IMR-90 (cell line): ENCODE measurements at regions not wholly inside any gene's neighbourhood (a gene's known extent, or its start where the extent isn't known, plus 50 kb on each side); places are given as distances from the start of the nearest gene placed in this dataset.

Source experiments
- ATAC-seq: fragments of 200-7000 bp; cut with Tn5 transposase; 2 replicates; pipeline ENCODE4 v1.9.1; 2020; ENCODE audit warnings: low read depth, mild to moderate bottlenecking, moderate library complexity
- BruUV-seq: library from RNA; stranded (reverse); fragments of 400-500 nt; replicated peaks from 2 replicates; lab custom pipeline; 2021; lab: Mats Ljungman, UMichigan
- CTCF ChIA-PET: fragments of 300-600 bp; formaldehyde crosslinking; extraction: SDS; loops from one replicate; lab custom pipeline; 2021; ENCODE audit warnings: antibody characterized with exemption; lab: Yijun Ruan, JAX
- POLR2A ChIA-PET: fragments of 300-600 bp; sonication (Branson Sonifier 250); formaldehyde crosslinking; loops from one replicate; lab custom pipeline; 2022; ENCODE audit warnings: antibody characterized with exemption; ENCODE audit not compliant: unreplicated experiment; lab: Charles Lee
- DNase-seq: peaks from one replicate; pipeline ENCODE4 v3.0.0; 2013
- H2AFZ ChIP-seq: replicated peaks from 2 replicates; pipeline ENCODE3; 2013; ENCODE audit warnings: low read length, mild to moderate bottlenecking; ENCODE audit not compliant: poor library complexity
- H2AK5ac ChIP-seq: 2 replicates; pipeline ENCODE4 v1.6.1; 2013; ENCODE audit warnings: low read depth, low read length, inconsistent platforms
- H2AK9ac ChIP-seq: replicated peaks from 2 replicates; pipeline ENCODE3; 2013; ENCODE audit warnings: mild to moderate bottlenecking, low read depth, low read length, moderate library complexity; ENCODE audit not compliant: poor library complexity
- H2BK120ac ChIP-seq: 2 replicates; pipeline ENCODE4 v1.6.1; 2013; ENCODE audit warnings: low read depth, low read length, inconsistent platforms
- H2BK15ac ChIP-seq: 3 replicates; pipeline ENCODE4 v1.6.1; 2013; ENCODE audit warnings: low read depth, low read length, inconsistent platforms
- H2BK20ac ChIP-seq: 2 replicates; pipeline ENCODE4 v1.6.1; 2013; ENCODE audit warnings: low read depth, mild to moderate bottlenecking, inconsistent platforms, low read length, moderate library complexity
- H2BK5ac ChIP-seq: 2 replicates; pipeline ENCODE4 v1.6.1; 2013; ENCODE audit warnings: mild to moderate bottlenecking, low read depth, low read length, inconsistent platforms; ENCODE audit not compliant: poor library complexity, severe bottlenecking
- H3K14ac ChIP-seq: replicated peaks from 2 replicates; pipeline ENCODE4 v1.6.1; 2013; ENCODE audit warnings: low read depth, low read length, inconsistent platforms
- H3K18ac ChIP-seq: 2 replicates; pipeline ENCODE4 v1.6.1; 2013; ENCODE audit warnings: low read depth, low read length, control low read depth
- H3K23ac ChIP-seq: 2 replicates; pipeline ENCODE4 v1.6.1; 2013; ENCODE audit warnings: low read depth, low read length, inconsistent platforms
- H3K27ac ChIP-seq: 2 replicates; pipeline ENCODE4 v1.5.1; 2013; ENCODE audit warnings: mild to moderate bottlenecking, control low read depth, low read length; ENCODE audit not compliant: insufficient read depth
- H3K27me3 ChIP-seq: 2 replicates; pipeline ENCODE4 v1.6.1; 2013; ENCODE audit warnings: low read length; ENCODE audit not compliant: control insufficient read depth, insufficient read depth
- H3K36me3 ChIP-seq: 2 replicates; pipeline ENCODE4 v1.6.1; 2013; ENCODE audit warnings: low read length, mixed read lengths; ENCODE audit not compliant: control insufficient read depth, insufficient read depth
- H3K4ac ChIP-seq: 2 replicates; pipeline ENCODE4 v1.6.1; 2013; ENCODE audit warnings: low read depth, low read length, inconsistent platforms
- H3K4me1 ChIP-seq: 2 replicates; pipeline ENCODE4 v1.6.1; 2013; ENCODE audit warnings: low read length, mixed read lengths; ENCODE audit not compliant: control insufficient read depth, insufficient read depth
- H3K4me2 ChIP-seq: 2 replicates; pipeline ENCODE4 v1.6.1; 2013; ENCODE audit warnings: low read depth, mild to moderate bottlenecking, control low read depth, low read length, moderate library complexity
- H3K4me3 ChIP-seq: 2 replicates; pipeline ENCODE4 v1.5.1; 2013; ENCODE audit warnings: low read depth, mild to moderate bottlenecking, control low read depth, low read length, moderate library complexity; ENCODE audit not compliant: insufficient read depth
- H3K56ac ChIP-seq: 2 replicates; pipeline ENCODE4 v1.6.1; 2013; ENCODE audit warnings: low read length, inconsistent platforms; ENCODE audit not compliant: insufficient read depth; ENCODE audit errors: extremely low read depth
- H3K79me1 ChIP-seq, 2 experiments: 2 replicates each; pipeline ENCODE4 v1.6.1; 2013; ENCODE audit warnings: low read length in 2 of 2, inconsistent platforms in 1 of 2, low read depth in 1 of 2
- H3K9ac ChIP-seq: 2 replicates; pipeline ENCODE4 v1.6.1; 2013; ENCODE audit warnings: low read depth, low read length, control low read depth
- H3K9me1 ChIP-seq: 2 replicates; pipeline ENCODE4 v1.6.1; 2013; ENCODE audit warnings: low read length, inconsistent platforms; ENCODE audit not compliant: insufficient read depth
- H3K9me3 ChIP-seq: 2 replicates; pipeline ENCODE4 v1.6.1; 2013; ENCODE audit warnings: low read length; ENCODE audit not compliant: control insufficient read depth, insufficient read depth
- H4K20me1 ChIP-seq: 2 replicates; pipeline ENCODE4 v1.6.1; 2013; ENCODE audit warnings: low read length, inconsistent platforms; ENCODE audit not compliant: insufficient read depth
- H4K5ac ChIP-seq: 2 replicates; pipeline ENCODE4 v1.6.1; 2013; ENCODE audit warnings: mild to moderate bottlenecking, low read depth, low read length, control low read depth
- H4K8ac ChIP-seq, 2 experiments: 2 replicates each; pipeline ENCODE4 v1.6.1; 2013; ENCODE audit warnings: low read depth in 2 of 2, low read length in 2 of 2, control low read depth in 1 of 2, inconsistent platforms in 1 of 2
- H4K91ac ChIP-seq: 2 replicates; pipeline ENCODE4 v1.6.1; 2013; ENCODE audit warnings: low read depth, low read length, inconsistent platforms; ENCODE audit not compliant: insufficient read depth
- BHLHE40 ChIP-seq: fragments of 150-350 bp; IDR thresholded peaks from 2 replicates; pipeline ENCODE4 v1.6.1; 2016; ENCODE audit warnings: mild to moderate bottlenecking, low read depth, low read length
- CEBPB ChIP-seq: IDR thresholded peaks from 2 replicates; pipeline ENCODE4 v1.6.1; 2012; ENCODE audit warnings: low read depth, low read length, improper control_type of control experiment
- CHD1 ChIP-seq: IDR thresholded peaks from 2 replicates; pipeline ENCODE4 v1.6.1; 2012; ENCODE audit warnings: low read depth, low read length, improper control_type of control experiment
- MAFK ChIP-seq: IDR thresholded peaks from 2 replicates; pipeline ENCODE4 v1.6.1; 2012; ENCODE audit warnings: low read depth, low read length, improper control_type of control experiment
- MAZ ChIP-seq: IDR thresholded peaks from 2 replicates; pipeline ENCODE4 v1.6.1; 2012; ENCODE audit warnings: low read depth, mild to moderate bottlenecking, low read length, improper control_type of control experiment, moderate library complexity, borderline replicate concordance
- MXI1 ChIP-seq: IDR thresholded peaks from 2 replicates; pipeline ENCODE4 v1.6.1; 2012; ENCODE audit warnings: low read depth, mild to moderate bottlenecking, low read length, moderate library complexity, borderline replicate concordance
- NFE2L2 ChIP-seq: fragments of 150-350 bp; IDR thresholded peaks from 2 replicates; pipeline ENCODE4 v1.6.1; 2016; ENCODE audit warnings: low read depth, mild to moderate bottlenecking, low read length
- POLR2A ChIP-seq: IDR thresholded peaks from 2 replicates; pipeline ENCODE4 v1.6.1; 2012; ENCODE audit warnings: mild to moderate bottlenecking, low read depth, low read length
- RAD21 ChIP-seq: IDR thresholded peaks from 2 replicates; pipeline ENCODE4 v1.6.1; 2012; ENCODE audit warnings: low read length, improper control_type of control experiment
- RCOR1 ChIP-seq: IDR thresholded peaks from 2 replicates; pipeline ENCODE4 v1.6.1; 2012; ENCODE audit warnings: mild to moderate bottlenecking, low read length, improper control_type of control experiment; ENCODE audit not compliant: insufficient replicate concordance
- RFX5 ChIP-seq: IDR thresholded peaks from 2 replicates; pipeline ENCODE4 v1.8.0; 2012; ENCODE audit warnings: low read depth, mild to moderate bottlenecking, low read length, moderate library complexity
- SMC3 ChIP-seq: fragments of 150-350 bp; IDR thresholded peaks from 2 replicates; pipeline ENCODE4 v1.6.1; 2016; ENCODE audit warnings: low read depth, mild to moderate bottlenecking, antibody characterized with exemption, low read length, moderate library complexity
- WGBS, 2 experiments: methylation state at CpG; one replicate each; pipeline versions ENCODE4 v1.1.5 to v1.1.7; 2013; ENCODE audit warnings: missing lambda C conversion rate in 2 of 2; ENCODE audit not compliant: insufficient read length in 1 of 2; ENCODE audit errors: extremely low coverage in 2 of 2; 5-methylcytosine and 5-hydroxymethylcytosine counted together
- dilution Hi-C: fragments of 300-500 bp; cut with HindIII; formaldehyde crosslinking; loops from one replicate; pipeline ENCODE4 v1.14.3; 2018; ENCODE audit warnings: low sequenced_read_pairs; ENCODE audit not compliant: unreplicated experiment
- in situ Hi-C: fragments of 300-500 bp; cut with MboI; formaldehyde crosslinking; loops from 3 replicates; pipeline ENCODE4 v1.14.3; 2019; ENCODE audit warnings: low sequenced_read_pairs, inconsistent platforms, mixed read lengths
- intact Hi-C: fragments of 100-400 bp; cut with micrococcal nuclease; formaldehyde crosslinking; loops from 2 replicates; pipeline ENCODE4 v1.10.0; 2022
- TF ChIP-seq, protein P1 (sequence below): fragments of 150-350 bp; IDR thresholded peaks from 2 replicates; pipeline ENCODE4 v1.6.1; 2016; ENCODE audit warnings: low read depth, mild to moderate bottlenecking, low read length, moderate library complexity, borderline replicate concordance
- TF ChIP-seq, protein P2 (sequence below): fragments of 150-350 bp; IDR thresholded peaks from 2 replicates; pipeline ENCODE4 v1.6.1; 2017; ENCODE audit warnings: mild to moderate bottlenecking, antibody characterized with exemption, low read length, low read depth

DNA sequence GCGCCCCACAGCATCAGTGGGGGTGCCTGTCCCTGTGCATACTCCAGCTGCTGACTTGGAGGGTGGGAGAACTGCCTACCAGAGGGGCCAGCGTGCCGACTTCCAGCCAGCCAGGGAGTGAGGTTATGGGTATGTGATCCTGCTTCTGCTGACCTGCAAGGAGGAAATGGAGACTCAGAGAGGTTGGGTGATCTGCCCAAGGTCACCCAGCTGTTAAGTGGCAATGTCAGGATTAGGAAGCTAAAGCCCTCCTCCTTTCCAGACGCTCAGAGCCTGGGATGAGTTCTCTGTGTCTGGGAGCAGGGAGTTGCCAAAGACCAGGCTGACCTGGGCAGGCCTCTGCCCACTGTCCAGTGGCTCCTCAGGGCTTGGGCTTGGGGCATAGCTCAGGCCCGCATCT lies 169.6 kb downstream of the GLI2 start:
- BruUV-seq = no TSS peak
- ATAC-seq (no peak), DNase-seq (no peak)
- Histone ChIP-seq H2BK15ac (no peak overlapping the region), H2BK5ac (no peak overlapping the region), H4K91ac (no peak overlapping the region), H3K14ac (no peak overlapping the region), H3K4me1 (peaks cover 17% of the 10 kb centered on the region), H3K9me1 (peaks cover 48% of the 10 kb centered on the region), H3K9me3 (no peaks in the 10 kb centered on the region), H4K5ac (no peak overlapping the region), H2BK120ac (no peak overlapping the region), H3K27ac (no peak overlapping the region), H3K4me3 (no peak overlapping the region), H3K4ac (peak overlapping the region; percentile 64; the same call in 1 of the 2 replicates), H3K27me3 (no peaks in the 10 kb centered on the region), H4K8ac (no peak overlapping the region), H3K56ac (no peak overlapping the region), H3K4me2 (no peak overlapping the region), H2AK5ac (no peak overlapping the region), H3K23ac (no peak overlapping the region), H2BK20ac (no peak overlapping the region), H3K36me3 (peaks cover 2% of the 10 kb centered on the region), H3K9ac (no peak overlapping the region), H2AK9ac (no peak overlapping the region), H2AFZ (no peak overlapping the region), H3K79me1 (peaks cover 34 to 89% of the 10 kb centered on the region in 2 experiments), H3K18ac (no peak overlapping the region), H4K20me1 (peaks cover 71% of the 10 kb centered on the region)
- dilution Hi-C loops = no loop called here
- POLR2A ChIA-PET = no interaction called here
- in situ Hi-C loops = no loop called here
- CTCF ChIA-PET = no interaction called here
- TF ChIP-seq CHD1 (no peak), MAFK (no peak), RAD21 (no peak), RCOR1 (no peak), NFE2L2 (no peak), MAZ (no peak), RFX5 (no peak), SMC3 (no peak), BHLHE40 (no peak), POLR2A (no peak), CEBPB (no peak), MXI1 (no peak)
- TF ChIP-seq, protein P1, sequence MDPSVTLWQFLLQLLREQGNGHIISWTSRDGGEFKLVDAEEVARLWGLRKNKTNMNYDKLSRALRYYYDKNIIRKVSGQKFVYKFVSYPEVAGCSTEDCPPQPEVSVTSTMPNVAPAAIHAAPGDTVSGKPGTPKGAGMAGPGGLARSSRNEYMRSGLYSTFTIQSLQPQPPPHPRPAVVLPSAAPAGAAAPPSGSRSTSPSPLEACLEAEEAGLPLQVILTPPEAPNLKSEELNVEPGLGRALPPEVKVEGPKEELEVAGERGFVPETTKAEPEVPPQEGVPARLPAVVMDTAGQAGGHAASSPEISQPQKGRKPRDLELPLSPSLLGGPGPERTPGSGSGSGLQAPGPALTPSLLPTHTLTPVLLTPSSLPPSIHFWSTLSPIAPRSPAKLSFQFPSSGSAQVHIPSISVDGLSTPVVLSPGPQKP = no peak
- TF ChIP-seq, protein P2, sequence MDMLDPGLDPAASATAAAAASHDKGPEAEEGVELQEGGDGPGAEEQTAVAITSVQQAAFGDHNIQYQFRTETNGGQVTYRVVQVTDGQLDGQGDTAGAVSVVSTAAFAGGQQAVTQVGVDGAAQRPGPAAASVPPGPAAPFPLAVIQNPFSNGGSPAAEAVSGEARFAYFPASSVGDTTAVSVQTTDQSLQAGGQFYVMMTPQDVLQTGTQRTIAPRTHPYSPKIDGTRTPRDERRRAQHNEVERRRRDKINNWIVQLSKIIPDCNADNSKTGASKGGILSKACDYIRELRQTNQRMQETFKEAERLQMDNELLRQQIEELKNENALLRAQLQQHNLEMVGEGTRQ = no peak
- 13% methylated on average over 3 of the region's 5 CpGs; no CpG with 5 or more reads in 1 of the 2 experiments for WGBS, 2 experiments
- intact Hi-C loops = no loop called here
